Embryonic facial prominence (tissue), 1 donor: ENCODE measurements at regions not wholly inside any gene's neighbourhood (a gene's known extent, or its start where the extent isn't known, plus 50 kb on each side); places are given as distances from the start of the nearest gene placed in this dataset.

Experiments
- DNase-seq: peaks from one replicate; pipeline ENCODE4 v3.0.0-alpha.2; 2016; ENCODE audit errors: extremely low spot score

- no peak for DNase-seq
Observed at GRCh38 chr2:121095257-121096080, 189.5 kb downstream of the TFCP2L1 start.

- no peak for DNase-seq
Observed at GRCh38 chr2:121096611-121097010, 188.4 kb downstream of the TFCP2L1 start.

- DNase-seq = no peak
Observed at GRCh38 chr2:121098556-121098955, 186.4 kb downstream of the TFCP2L1 start.

- DNase-seq = no peak
Observed at GRCh38 chr2:121099329-121100290, 185.4 kb downstream of the TFCP2L1 start.

GRCh38 chr2:121101093-121101715, 183.8 kb downstream of the TFCP2L1 start:
- no peak for DNase-seq

- DNase-seq = no peak
Observed at GRCh38 chr2:121102941-121103340, 182.1 kb downstream of the TFCP2L1 start.

- DNase-seq = no peak
Observed at GRCh38 chr2:121103960-121104359, 181.0 kb downstream of the TFCP2L1 start.

GRCh38 chr2:121104721-121105141, 180.3 kb downstream of the TFCP2L1 start:
- DNase-seq = no peak

GRCh38 chr2:121110924-121111323, 174.1 kb downstream of the TFCP2L1 start:
- no peak for DNase-seq

- no peak for DNase-seq
Observed at GRCh38 chr2:121118951-121119350, 166.1 kb downstream of the TFCP2L1 start.

- DNase-seq = no peak
Observed at GRCh38 chr2:121120411-121120810, 164.6 kb downstream of the TFCP2L1 start.

- DNase-seq = no peak
Observed at GRCh38 chr2:121120991-121121390, 164.0 kb downstream of the TFCP2L1 start.

- DNase-seq = no peak
Observed at GRCh38 chr2:121121661-121122060, 163.3 kb downstream of the TFCP2L1 start.

- DNase-seq = no peak
Observed at GRCh38 chr2:121123268-121123667, 161.7 kb downstream of the TFCP2L1 start.

- no peak for DNase-seq
Observed at GRCh38 chr2:121124330-121124729, 160.7 kb downstream of the TFCP2L1 start.

GRCh38 chr2:121125350-121125749, 159.7 kb downstream of the TFCP2L1 start:
- no peak for DNase-seq

- no peak for DNase-seq
Observed at GRCh38 chr2:121128741-121129659, 156.0 kb downstream of the TFCP2L1 start.

GRCh38 chr2:121129692-121130091, 155.3 kb downstream of the TFCP2L1 start:
- no peak for DNase-seq

- no peak for DNase-seq
Observed at GRCh38 chr2:121130301-121130850, 154.6 kb downstream of the TFCP2L1 start.

- DNase-seq = no peak
Observed at GRCh38 chr2:121131375-121131774, 153.6 kb downstream of the TFCP2L1 start.
